Fibroblast of skin of right biceps (primary cell): ENCODE measurements at regions not wholly inside any gene's neighbourhood (a gene's known extent, or its start where the extent isn't known, plus 50 kb on each side); places are given as distances from the start of the nearest gene placed in this dataset.
"Not testable (repeated sequence)": the region's sequence is repeated elsewhere in the genome, so short reads cannot be mapped to it uniquely, and the experiment has no call there.

Experiments used
- DNase-seq: peaks from one replicate; pipeline ENCODE4 v3.0.0-alpha.2; 2013

DNA sequence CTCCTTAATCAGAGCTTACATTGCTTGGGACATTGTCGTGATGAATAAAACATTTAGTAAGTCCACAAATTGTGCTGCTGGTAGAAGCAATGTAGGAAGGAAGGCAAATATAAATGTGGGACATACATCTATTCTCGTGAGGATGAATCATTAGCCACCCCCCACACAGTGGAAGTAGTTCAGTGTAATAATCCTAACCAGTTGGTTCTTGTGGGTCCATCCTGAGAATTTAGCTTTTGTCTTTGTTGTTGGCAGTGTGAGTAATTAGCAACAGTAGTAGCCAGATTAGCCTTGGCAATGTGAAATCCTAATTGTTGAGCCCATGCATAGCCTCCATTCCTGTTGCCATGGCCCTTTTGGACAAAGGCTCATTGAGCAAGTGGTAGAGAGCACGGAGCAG is 532.1 kb downstream of the FBXO15 start:
- DNase-seq = peak; percentile 39

DNA sequence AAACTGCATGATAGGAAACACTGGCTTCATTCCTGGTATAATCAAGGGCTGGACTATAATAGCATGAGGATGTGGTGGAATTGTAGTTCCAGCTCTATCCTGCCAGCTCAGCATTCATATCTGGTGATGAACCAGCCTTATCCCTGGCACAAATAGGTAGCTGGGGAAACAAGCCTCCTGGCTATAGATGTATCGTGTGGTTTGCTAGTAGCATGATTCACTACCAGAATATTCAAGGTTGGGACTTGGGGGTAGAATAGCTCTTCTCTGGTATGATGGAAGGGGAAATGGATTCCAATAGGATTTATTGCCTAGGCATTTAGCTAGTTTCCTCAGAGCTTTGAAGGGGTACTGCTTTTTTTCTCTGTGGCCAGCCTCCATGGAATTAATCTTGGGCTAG is 532.8 kb downstream of the FBXO15 start:
- peak; percentile 95 for DNase-seq

DNA sequence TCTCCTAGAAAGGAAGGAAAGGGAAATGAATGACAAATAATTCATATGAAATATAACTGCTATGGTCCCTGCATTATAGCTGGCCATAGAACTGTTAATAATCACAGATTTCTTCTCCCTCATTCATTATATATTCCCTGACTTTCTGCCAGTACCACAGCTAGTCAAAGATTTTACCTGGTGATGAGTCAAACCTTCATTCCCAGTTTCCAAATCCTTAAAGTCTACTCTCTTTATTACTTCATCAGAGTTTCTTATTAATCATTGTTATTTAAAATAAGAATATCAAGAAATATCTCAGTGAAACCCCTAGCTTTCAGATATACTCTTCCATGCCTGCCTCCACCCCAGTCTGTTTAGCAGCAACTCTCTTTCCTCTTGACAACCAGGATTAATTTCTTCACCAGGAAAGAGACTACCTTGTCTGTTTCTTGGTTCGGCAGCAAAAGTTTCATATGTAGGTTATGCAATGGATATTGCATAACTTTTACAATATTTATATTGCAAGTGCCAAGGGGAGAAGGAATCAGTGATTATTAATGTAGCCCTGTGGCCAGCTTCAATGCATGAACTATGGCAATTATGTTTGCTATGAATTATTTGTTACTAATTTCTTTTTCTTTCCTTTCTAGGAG is 533.8 kb downstream of the FBXO15 start:
- peak; percentile 6 for DNase-seq

DNA sequence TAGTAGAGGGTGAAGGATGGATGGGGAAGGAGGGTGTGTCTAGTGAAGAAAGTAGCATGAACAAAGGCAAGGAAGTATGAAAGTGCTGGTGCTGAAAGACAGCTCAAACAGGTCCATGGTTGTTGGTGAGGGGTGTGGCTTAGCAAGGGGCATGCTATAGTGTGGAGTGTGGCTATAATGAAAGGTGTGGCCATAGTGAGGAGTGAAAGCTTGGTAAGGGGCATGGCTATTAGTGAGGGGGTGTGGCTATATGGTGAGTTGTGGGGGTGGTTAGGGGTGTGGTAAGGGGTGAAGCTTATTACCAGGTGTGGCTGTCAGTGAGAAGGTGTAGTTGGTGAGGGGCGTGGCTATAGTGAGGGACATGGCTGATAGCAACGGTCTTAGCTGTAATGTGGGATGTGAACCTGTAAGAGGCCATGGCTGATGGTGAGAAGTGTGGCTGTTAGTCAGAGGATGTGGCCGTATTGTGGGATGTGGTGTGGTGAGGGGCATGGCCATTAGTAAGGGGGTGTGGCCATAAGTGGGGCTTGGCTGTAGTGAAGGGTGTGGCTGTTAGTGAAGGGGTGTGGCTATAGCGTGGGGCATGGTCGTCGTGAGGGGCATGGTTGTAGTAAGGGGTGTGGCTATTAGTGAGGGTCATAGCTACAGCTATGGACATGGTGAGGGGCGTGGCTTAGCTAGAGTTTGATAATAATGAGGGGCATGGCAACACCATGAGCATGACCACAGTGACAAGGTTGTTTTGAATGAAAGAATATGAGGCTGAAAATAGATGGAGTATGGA is 549.6 kb downstream of the FBXO15 start:
- DNase-seq = no peak

DNA sequence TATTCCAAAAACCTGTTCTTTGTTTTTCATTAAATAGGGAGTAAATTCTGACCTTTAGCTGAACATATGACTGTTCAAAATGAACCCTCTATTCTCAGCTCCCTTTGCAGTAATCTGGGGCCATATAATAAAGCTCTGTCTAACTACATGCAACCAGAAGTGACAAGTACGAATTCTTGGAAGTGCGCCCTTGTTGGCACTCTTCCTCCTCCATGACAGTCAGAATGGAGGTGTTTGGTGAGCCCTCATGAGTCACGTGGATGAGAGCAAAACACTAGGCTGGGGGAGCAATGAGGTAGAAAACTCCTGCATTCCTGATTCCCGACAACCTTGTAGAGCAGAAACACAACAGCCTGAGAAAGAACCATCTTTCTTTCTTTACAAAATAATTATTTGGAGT is 552.9 kb downstream of the FBXO15 start:
- peak; percentile 28 for DNase-seq

DNA sequence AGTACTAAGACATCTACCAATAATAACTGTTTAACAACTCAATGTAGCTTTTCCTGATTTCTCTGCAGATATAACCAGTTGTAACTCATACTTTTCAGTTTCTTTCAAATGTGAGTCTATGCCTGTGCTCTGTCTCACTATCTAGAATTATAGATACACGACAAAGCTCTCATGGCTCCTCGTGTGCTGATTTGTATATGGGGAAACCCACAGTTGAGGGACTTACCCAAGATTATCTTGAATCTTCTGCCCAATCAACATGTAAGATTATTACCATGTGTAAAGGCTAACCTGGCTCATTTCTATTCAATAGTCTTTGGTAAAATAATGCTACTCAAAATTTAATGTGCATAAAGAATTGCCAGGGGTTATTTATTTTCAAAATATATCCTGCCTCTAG is 554.4 kb downstream of the FBXO15 start:
- no peak for DNase-seq

DNA sequence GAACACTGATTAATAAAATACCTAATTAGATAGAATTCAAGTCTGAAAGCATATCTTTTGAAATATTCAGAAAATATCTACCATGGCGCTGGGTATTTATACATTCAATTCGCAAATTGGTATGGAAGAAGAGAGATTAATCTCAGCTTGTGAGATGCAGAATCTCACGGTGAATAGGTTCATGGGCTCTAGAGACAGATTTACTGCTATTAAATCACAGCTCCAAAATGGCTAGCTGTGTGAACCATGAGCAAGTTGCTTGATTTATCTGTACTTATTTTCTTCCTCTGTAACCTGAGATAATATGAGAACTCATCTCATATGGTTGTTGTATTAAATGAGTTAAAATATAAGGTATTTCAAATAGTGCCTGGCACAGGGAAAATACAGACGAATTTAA is 556.7 kb downstream of the FBXO15 start:
- no peak for DNase-seq

DNA sequence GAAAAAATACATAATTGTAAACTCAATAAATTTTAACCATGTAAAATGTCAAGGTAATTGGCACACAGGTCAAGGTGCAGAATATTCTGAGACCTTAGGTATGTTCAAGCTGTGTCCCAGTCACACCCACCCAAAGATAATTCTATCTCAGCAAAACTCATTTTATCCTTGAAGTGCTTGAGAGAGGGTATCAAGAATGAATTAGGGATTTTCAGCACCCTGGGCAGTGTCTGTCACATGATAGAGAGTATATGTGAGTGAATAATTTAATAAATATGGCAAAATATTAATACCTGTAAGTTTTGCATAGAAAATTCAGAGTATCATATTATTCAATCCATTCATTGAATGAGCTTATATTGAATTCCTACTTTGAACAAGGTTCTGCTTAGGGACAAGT is 567.9 kb downstream of the FBXO15 start:
- DNase-seq = no peak

DNA sequence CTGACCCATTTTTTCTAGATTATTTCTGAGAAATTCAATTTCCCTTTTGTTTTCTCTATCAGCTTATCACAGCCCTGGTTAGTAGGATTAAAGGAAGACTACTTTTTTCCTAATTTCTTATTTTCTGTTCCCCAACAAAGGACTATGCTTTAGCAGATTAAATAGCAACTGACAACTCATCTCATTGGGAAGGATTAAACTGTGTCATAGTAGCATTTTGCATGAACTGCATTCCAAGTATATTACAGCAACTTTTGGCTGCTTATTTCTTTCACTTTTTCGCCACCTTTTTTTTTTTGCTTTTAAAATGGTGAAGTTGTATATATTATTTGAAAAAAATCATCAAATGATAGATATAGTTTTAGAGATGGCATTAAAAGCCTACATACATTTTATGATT is 570.3 kb downstream of the FBXO15 start:
- peak; percentile 38 for DNase-seq

DNA sequence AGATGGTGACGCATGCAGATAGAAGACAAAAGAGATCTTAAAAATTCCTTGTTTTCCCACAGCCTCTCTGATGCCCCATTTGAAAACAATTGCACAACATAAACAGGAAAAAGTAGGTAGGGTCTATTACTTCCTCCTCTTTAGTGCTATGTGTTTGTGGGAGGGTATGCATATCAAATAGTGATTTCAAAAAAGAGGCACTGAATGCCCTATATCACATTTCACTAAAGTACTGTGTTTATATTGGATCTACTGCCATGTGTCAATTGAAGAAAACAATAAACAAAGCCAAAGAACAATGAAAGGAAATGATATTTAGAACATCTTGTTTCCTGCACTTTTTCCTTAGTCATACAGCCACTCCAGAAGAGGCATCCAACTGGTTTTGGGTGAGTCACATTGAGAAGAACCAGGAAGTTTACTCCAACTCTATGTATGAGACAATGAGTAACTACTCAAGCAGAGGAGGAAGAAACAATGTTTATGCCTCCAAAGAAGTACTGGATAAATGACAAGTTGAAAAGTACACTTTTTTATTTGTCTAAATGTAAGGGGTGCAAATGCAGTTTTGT is 583.6 kb downstream of the FBXO15 start:
- DNase-seq = peak; percentile 78

DNA sequence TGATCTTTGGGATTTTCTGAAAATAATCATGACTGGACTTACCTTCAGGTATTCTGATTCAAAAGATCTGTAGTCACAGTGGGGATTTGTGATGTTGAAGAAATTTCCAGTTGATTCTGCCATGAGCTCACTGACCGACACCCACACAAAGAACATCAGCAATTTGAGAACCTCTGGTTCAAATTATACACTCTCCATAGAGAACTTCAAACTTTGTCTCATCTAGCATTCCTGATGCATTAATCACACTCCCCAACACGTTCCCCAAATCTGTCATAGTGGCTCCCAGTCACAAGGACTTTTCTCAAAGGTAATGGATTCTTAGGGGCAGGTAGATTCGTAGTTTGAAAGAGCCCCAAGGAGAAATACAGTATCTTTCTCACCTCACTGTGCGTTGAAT is 584.3 kb downstream of the FBXO15 start:
- DNase-seq = peak; percentile 72

DNA sequence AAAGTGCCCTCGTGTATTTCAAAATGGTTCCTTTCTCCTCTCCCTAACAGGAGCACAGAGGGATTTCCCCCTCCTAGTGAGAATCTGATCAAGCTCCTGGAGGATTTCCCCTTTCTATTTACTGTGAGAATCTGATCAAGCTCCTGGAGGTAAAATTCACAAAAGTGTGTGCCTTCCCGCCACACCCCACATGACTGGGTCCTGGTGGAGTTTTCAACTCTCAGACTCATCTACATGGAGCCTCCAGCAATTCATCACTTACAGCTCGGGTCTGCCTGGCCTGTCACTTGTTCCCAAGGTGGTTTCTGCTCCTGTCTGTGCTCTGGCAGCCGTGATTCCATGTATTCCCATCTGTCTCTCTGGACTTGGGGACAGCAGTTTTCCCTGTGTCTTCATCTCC is 590.7 kb downstream of the FBXO15 start:
- DNase-seq = no peak

DNA sequence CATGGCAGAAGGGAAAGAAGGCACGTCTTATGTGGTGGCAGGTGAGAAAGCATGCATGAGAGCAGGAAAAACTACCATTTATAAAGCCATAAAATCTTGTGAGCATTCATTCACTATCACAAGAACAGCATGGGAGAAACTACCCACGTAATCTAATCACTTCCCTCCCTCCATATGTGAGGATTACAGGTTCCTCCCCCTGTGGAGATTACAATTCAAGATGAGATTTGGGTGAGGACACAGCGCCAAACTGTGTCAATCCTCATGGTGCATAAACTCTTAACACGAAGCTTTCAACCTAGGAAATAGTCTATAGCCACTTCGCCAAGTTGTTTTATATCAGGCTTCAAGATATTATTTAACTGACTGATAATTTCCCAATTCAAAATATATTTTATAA is 595.5 kb downstream of the FBXO15 start:
- DNase-seq = no peak

DNA sequence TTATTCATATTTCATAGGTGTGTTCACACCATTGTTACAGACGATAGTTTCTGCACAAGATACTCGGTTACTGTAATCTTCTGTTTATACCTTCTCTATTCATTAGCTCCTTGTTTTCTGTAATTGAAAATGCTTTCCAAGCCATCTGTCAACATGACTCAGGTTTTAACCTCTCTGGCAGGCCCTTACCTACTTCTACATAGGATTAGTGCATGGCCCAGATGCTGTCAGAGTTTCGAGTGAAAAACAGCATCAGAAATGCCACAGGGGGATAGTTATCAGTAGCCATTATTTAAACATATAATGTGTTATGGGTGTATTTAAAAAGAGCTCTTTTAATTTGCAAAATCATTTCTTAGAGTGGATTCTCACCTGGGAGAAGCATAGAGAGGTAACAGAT is 596.4 kb downstream of the FBXO15 start:
- no peak for DNase-seq

DNA sequence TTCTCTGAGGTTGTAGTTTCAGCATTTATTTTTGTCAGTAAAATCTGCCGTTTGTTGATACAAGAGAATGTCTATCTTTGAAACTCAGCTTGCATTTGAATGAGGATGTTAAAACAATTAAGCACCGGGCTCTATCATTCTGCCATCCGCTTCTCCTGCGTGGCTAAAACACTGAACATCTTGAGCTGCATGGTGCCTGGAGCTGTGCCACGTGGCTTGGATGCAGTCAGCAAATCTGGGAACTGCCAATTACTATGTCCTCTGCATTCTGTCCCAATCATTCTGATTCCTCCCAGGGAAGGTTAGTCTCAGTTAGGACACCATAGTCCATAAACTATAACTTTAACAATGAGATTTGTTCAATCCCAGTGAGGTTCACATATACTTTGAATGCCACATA is 598.4 kb downstream of the FBXO15 start:
- DNase-seq = no peak

DNA sequence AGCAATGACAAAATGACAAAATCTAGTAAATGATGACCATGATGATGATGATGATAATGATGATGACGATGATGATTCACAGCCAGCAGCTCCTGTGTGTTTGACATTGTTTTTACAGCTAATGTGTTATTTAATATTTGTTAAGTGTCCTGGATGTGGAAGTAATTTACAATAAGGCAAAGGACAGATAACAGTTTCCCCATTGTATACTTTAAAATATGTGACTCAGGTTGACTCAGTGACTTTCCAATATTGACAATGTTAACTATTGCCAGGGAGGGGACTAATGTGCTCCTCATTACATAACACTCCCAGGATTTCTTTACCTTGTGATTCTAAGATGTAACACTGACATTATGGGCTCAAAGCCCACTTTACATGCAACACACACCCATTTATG is 602.2 kb downstream of the FBXO15 start:
- DNase-seq = no peak

DNA sequence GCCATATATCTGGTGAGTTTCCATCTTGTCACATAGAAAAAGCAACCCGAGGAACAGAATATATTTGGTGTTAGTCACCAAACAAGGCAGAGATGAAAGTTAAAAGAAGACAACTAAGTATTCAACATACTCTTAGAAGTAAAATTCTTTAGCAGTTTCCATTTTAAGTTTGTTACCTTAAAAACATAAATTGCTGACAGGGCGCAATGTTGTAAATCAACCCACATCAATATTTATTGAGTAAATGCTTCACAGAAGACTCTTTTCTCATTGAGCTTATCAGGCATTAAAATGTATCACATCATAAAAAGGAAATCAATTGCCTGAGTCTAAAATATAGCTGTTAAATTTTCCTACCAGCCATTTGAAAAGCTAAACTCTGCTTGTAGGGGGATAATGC is 603.0 kb downstream of the FBXO15 start:
- DNase-seq = no peak

DNA sequence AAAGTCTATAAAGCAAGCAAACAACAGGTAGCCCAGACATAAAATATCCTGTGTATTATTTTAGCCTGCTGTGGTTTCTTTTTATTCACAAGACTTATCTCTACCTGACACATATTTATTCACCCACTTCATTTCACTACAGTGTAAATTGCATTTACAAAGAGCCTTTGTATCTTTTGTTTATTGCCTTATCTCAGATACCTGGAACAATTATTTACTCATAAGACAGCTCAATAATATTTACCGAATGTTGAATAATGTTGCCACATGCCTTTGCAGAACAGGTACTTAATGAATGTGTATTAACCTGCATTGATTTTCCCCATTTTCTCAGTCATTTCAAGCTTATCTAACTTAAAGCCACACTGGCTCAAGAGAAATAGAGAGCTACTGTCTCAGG is 603.6 kb downstream of the FBXO15 start:
- DNase-seq = no peak

DNA sequence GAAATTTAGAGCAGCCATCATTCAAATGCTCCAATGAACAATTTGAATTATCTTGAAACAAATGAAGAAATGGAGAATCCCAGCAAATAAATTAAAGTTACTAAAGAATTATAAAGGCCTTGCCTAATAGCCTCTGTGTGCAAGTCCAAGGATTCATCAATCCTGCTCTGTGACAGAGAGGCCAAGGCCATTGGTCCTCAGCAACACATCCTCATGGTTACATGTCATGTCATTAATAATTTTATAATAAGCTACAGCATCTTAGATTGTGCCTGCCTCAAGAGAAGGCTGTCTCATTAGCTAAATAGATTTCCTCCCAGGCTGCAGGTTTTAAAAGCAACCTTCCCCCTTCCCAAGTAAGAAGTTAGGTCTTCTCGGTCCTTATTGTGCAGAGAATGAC is 611.6 kb downstream of the FBXO15 start:
- DNase-seq = no peak

DNA sequence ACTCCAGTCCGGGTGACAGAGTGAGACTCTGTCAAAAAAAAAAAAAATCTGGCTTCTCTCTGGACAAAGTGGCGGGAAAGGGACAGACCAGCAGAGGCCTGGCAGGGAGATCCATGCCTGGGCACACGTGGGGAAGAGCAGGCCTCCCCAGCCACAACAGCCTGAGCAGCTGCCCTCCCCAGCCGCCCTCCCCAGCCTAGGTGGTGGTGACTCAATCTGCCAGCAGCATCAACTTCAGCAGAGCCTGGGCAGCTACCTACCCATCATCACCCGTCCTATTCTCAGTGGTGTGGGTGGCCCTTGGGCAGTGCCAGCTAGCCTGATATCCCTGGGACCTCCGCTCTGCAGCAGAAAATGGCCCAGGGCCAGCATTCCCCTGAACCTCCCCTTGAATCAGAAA is 612.4 kb downstream of the FBXO15 start:
- no peak for DNase-seq

DNA sequence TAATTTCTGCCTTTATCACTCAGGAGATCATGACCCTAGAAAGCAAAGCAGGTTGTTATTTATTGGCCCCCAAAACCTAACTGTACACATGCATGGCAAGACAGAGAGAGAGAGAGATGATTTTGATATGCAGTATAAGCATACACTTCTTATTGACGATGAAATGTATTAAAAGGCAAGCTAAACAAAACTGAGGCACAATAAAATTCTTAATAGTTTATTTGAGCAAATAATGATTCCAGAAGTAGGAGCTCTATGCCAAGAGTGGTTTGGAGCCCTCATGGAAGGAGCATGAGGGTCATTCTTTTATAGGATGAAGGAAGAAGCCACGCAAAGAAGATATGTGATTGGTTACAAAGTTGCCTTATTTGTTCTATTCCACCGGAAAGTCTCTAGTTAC is 616.0 kb downstream of the FBXO15 start:
- DNase-seq = no peak

DNA sequence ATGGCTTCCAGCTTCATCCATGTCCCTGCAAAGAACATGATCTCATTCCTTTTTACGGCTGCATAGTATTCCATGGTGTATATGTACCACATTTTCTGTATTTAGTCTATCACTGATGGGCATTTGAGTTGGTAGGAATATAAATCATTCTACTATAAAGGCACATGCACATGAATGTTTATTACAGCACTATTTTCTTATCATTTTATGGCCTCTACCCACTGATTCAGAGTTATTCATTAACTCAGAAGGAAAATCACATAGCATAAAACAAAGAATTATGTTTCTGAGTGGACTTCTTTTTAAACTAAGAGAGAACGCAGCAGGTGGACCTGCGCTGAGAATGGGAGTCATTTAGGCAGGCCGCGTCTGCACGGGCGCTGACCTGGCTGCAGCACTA is 619.6 kb downstream of the FBXO15 start:
- no peak for DNase-seq

DNA sequence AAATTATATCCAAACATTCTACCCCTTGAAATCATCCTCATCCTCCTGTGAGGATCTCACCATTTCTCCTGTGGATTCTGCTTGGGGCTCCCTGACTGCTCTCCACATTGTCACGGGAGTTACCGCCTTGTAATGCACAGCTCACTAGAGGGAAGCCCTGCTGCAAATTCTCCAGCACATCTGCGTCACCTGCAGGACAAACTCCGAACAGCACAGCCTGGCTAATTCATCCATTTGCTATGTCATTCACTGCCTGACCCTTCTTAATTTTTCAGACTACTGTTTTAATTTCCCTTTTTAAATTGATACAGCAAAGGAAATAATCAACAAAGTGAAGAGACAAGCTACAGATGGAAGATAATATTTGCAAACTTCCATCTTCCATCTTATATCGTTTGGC is 627.4 kb downstream of the FBXO15 start:
- DNase-seq = peak; percentile 2

DNA sequence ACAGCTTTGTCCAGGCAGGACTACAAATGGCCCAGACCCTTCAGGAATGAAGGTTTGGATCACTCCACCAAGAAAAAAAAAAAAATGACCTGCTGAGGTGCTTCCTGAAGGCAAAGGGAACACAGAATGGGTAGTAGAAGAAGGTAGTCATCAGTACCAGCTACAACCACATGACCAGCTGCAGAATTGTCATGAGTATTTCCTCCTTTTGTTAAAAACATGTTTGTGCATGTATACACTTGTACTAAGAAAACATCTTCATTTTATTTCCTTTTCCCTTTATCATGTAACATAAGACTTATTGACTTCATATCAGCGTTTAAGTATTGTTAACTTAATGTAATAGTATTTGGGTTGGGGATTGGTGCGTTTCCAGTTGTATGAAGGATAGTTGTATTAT is 631.6 kb downstream of the FBXO15 start:
- DNase-seq = not testable (repeated sequence)

DNA sequence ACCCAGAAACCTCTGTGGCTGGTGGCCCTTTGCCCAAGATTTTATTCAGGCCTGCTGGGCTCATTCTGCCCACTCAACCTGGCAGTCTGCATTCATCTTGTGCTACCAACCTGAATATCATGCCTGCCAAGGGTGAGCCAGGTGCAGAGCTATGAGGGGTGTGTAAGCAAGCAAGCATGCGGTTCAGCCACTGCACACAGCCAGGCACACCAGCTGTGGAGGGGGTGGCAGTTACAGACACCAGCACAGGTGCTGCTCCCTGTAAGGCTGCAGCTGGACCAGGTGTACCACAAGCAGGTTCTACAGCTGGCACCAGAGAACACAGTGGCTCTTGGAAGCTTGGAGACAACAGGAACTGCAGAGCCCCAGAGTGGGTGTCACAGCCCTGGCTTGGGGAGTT is 633.2 kb downstream of the FBXO15 start:
- no peak for DNase-seq
